ENCODE measurements at regions not wholly inside any gene's neighbourhood (a gene's known extent, or its start where the extent isn't known, plus 50 kb on each side); places are given as distances from the start of the nearest gene placed in this dataset.

DNA sequence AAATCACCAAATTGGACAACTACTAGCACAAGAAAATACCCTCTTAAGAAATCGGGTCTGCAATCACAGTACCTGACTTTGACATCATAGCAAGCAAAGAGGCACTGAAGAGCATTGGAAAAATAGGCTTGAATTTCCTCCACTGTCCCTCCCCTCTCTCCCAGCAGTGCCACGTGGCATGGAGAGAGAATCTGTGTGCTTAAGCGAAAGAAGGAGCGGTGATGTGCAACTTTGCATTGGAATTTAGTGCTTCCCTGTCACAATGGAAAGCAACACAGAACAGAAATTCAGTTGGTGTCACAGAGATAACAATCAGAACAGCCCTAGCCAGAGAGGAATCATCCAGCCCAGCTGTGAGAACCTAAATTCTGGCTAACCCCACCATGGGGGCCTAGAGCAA lies 207.5 kb upstream of the SLITRK3 start:
- H2AFZ ChIP-seq (ENCODE audit: low read depth, low read length), result no peak overlapping the region
- ChIA-PET CTCF (ENCODE audit: low intra/inter-chr PET ratio) (no interaction called here), POLR2A (no interaction called here)
- H3K79me2 ChIP-seq (ENCODE audit: control insufficient read depth, insufficient read depth, low read length), result no peaks in the 10 kb centered on the region
- no peak for DNase-seq (ENCODE audit: extremely low read depth in 1 of 4, low spot score in 3 of 4)
- WGBS (ENCODE audit: insufficient coverage, low coverage, missing lambda C conversion rate), result 0% methylated on average over 4 of the region's 4 CpGs
- H3K9ac ChIP-seq (ENCODE audit: insufficient read depth in 1 of 2, low read depth in 2 of 2, low read length in 2 of 2), result no peak overlapping the region
- no peak overlapping the region for H3K4me2 ChIP-seq (ENCODE audit: insufficient read depth, low read length)
- TF ChIP-seq, protein P1, sequence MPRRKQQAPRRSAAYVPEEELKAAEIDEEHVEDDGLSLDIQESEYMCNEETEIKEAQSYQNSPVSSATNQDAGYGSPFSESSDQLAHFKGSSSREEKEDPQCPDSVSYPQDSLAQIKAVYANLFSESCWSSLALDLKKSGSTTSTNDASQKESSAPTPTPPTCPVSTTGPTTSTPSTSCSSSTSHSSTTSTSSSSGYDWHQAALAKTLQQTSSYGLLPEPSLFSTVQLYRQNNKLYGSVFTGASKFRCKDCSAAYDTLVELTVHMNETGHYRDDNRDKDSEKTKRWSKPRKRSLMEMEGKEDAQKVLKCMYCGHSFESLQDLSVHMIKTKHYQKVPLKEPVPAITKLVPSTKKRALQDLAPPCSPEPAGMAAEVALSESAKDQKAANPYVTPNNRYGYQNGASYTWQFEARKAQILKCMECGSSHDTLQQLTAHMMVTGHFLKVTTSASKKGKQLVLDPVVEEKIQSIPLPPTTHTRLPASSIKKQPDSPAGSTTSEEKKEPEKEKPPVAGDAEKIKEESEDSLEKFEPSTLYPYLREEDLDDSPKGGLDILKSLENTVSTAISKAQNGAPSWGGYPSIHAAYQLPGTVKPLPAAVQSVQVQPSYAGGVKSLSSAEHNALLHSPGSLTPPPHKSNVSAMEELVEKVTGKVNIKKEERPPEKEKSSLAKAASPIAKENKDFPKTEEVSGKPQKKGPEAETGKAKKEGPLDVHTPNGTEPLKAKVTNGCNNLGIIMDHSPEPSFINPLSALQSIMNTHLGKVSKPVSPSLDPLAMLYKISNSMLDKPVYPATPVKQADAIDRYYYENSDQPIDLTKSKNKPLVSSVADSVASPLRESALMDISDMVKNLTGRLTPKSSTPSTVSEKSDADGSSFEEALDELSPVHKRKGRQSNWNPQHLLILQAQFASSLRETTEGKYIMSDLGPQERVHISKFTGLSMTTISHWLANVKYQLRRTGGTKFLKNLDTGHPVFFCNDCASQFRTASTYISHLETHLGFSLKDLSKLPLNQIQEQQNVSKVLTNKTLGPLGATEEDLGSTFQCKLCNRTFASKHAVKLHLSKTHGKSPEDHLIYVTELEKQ (CRISPR knock-in tag; IDR thresholded peaks at IDR 0.05), result no peak
- TF ChIP-seq BRD9 (IDR thresholded peaks at IDR 0.05; ENCODE audit: low read depth, partially characterized antibody) (no peak), SRF (CRISPR knock-in tag; IDR thresholded peaks at IDR 0.05) (no peak), ZNF184 (CRISPR knock-in tag; IDR thresholded peaks at IDR 0.05) (no peak), SMAD2 (IDR thresholded peaks at IDR 0.05; ENCODE audit: low read depth, low read length) (no peak), ZBTB1 (CRISPR knock-in tag; IDR thresholded peaks at IDR 0.05; ENCODE audit: borderline replicate concordance, low read depth) (no peak), RUNX1 (IDR thresholded peaks at IDR 0.05; ENCODE audit: low read depth) (no peak), DNMT1 (IDR thresholded peaks at IDR 0.05) (no peak), U2AF2 (optimal IDR thresholded peaks at IDR 0.05; ENCODE audit: low read depth, low read length) (no peak), ZNF121 (CRISPR knock-in tag; conservative IDR thresholded peaks at IDR 0.05) (no peak), PHB2 (IDR thresholded peaks at IDR 0.05; ENCODE audit: low read depth) (no peak), NR4A1 (CRISPR knock-in tag; IDR thresholded peaks at IDR 0.05) (no peak), NR4A1 (tag; IDR thresholded peaks at IDR 0.05) (no peak), SMARCB1 (IDR thresholded peaks at IDR 0.05; ENCODE audit: insufficient read length, low read depth) (no peak), NFYB (IDR thresholded peaks at IDR 0.05; ENCODE audit: extremely low read depth, insufficient read length) (no peak), RFX1 (IDR thresholded peaks at IDR 0.05) (no peak), ZNF354B (CRISPR knock-in tag; IDR thresholded peaks at IDR 0.05) (no peak)
- TF ChIP-seq, protein P2, sequence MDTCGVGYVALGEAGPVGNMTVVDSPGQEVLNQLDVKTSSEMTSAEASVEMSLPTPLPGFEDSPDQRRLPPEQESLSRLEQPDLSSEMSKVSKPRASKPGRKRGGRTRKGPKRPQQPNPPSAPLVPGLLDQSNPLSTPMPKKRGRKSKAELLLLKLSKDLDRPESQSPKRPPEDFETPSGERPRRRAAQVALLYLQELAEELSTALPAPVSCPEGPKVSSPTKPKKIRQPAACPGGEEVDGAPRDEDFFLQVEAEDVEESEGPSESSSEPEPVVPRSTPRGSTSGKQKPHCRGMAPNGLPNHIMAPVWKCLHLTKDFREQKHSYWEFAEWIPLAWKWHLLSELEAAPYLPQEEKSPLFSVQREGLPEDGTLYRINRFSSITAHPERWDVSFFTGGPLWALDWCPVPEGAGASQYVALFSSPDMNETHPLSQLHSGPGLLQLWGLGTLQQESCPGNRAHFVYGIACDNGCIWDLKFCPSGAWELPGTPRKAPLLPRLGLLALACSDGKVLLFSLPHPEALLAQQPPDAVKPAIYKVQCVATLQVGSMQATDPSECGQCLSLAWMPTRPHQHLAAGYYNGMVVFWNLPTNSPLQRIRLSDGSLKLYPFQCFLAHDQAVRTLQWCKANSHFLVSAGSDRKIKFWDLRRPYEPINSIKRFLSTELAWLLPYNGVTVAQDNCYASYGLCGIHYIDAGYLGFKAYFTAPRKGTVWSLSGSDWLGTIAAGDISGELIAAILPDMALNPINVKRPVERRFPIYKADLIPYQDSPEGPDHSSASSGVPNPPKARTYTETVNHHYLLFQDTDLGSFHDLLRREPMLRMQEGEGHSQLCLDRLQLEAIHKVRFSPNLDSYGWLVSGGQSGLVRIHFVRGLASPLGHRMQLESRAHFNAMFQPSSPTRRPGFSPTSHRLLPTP (IDR thresholded peaks at IDR 0.05; ENCODE audit: borderline replicate concordance, extremely low read depth, insufficient read length), result no peak
- TF ChIP-seq, protein P3, sequence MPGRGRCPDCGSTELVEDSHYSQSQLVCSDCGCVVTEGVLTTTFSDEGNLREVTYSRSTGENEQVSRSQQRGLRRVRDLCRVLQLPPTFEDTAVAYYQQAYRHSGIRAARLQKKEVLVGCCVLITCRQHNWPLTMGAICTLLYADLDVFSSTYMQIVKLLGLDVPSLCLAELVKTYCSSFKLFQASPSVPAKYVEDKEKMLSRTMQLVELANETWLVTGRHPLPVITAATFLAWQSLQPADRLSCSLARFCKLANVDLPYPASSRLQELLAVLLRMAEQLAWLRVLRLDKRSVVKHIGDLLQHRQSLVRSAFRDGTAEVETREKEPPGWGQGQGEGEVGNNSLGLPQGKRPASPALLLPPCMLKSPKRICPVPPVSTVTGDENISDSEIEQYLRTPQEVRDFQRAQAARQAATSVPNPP (IDR thresholded peaks at IDR 0.05; ENCODE audit: borderline replicate concordance, insufficient read depth, insufficient read length), result no peak
- no peaks in the 10 kb centered on the region for H3K27me3 ChIP-seq (ENCODE audit: control insufficient read depth in 2 of 2, insufficient read depth in 2 of 2, low read length in 2 of 2)
- H3K27ac ChIP-seq (ENCODE audit: extremely low read depth, low read depth, low read length), result no peak overlapping the region
- no peak overlapping the region for H3K4me3 ChIP-seq
- no peaks in the 10 kb centered on the region for H4K20me1 ChIP-seq (replicated peaks; ENCODE audit: control insufficient read depth, insufficient read depth, low read length)
- ATAC-seq, result no peak
- no peak for FAIRE-seq
- H3K9me1 ChIP-seq (ENCODE audit: control insufficient read depth, insufficient read depth, low read length), result no peaks in the 10 kb centered on the region
- no peaks in the 10 kb centered on the region for H3K9me3 ChIP-seq (replicated peaks; ENCODE audit: control insufficient read depth, insufficient read depth, low read depth, low read length)
- intact Hi-C loops (cut with micrococcal nuclease), result no loop called here
- BruUV-seq (replicated peaks), result no TSS peak
- in situ Hi-C loops (cut with MboI), result no loop called here
- H3K36me3 ChIP-seq (ENCODE audit: control insufficient read depth, insufficient read depth, low read length), result no peaks in the 10 kb centered on the region
- H3K4me1 ChIP-seq (replicated peaks in 1 of 2; ENCODE audit: control insufficient read depth in 2 of 2, insufficient read depth in 2 of 2, low read length in 2 of 2), result no peaks in the 10 kb centered on the region
